ENCODE measurements at regions not wholly inside any gene's neighbourhood (a gene's known extent, or its start where the extent isn't known, plus 50 kb on each side); places are given as distances from the start of the nearest gene placed in this dataset.
A peak's percentile ranks its signal among the peaks of the same experiment; 100 is the strongest.

DNA sequence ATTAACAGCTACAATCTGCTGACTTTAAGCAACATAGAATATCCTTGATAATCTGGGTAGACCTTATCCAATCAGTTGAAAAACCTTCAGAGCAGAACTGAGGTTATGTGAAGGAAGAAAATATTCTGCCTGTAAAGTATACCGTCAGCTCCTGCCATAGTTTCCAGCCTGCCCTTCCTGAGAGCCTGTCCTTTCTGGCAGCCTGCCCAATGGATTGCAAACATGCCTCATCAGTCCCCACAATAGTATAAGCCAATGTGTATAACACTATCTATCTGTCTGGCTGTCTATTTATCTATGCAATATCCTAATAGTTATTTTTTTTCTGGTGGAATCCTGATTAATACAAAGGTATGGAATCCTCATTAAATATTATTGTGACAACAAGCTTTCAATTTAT, 489.2 kb upstream of the KCND2 start:
- intact Hi-C loops (cut with DNase I), result no loop called here
- Histone ChIP-seq H3K9me3 (no peaks in the 10 kb centered on the region), H3K27me3 (no peaks in the 10 kb centered on the region), H3K36me3 (no peaks in the 10 kb centered on the region), H3K4me3 (no peak overlapping the region), H3K4me1 (no peaks in the 10 kb centered on the region), H3K27ac (no peak overlapping the region)
- DNase-seq, result no peak
- TF ChIP-seq, protein P1, sequence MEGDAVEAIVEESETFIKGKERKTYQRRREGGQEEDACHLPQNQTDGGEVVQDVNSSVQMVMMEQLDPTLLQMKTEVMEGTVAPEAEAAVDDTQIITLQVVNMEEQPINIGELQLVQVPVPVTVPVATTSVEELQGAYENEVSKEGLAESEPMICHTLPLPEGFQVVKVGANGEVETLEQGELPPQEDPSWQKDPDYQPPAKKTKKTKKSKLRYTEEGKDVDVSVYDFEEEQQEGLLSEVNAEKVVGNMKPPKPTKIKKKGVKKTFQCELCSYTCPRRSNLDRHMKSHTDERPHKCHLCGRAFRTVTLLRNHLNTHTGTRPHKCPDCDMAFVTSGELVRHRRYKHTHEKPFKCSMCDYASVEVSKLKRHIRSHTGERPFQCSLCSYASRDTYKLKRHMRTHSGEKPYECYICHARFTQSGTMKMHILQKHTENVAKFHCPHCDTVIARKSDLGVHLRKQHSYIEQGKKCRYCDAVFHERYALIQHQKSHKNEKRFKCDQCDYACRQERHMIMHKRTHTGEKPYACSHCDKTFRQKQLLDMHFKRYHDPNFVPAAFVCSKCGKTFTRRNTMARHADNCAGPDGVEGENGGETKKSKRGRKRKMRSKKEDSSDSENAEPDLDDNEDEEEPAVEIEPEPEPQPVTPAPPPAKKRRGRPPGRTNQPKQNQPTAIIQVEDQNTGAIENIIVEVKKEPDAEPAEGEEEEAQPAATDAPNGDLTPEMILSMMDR (IDR thresholded peaks at IDR 0.05), result no peak
- ATAC-seq, result no peak

DNA sequence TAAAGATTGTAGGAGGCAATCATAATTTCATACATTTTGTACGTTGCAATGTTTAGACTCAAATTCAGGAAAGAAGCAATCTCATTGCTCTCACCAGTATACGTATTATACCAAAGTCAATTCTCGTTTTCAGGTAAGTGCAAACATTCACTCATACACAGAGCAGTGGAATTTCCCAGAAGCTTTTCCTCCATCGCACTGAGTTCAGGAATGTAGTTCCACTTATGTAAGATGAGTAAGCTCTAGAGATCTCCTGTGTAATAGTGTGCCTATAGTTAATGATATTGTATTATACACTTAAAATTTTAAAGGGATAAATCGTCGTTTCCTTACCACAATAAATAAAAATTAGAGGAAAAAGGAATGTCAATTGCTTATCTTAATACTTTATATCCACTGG, 470.8 kb upstream of the KCND2 start:
- peak; percentile 16 for ATAC-seq
- Histone ChIP-seq H3K9me3 (no peaks in the 10 kb centered on the region), H3K27ac (no peak overlapping the region), H3K36me3 (no peaks in the 10 kb centered on the region), H3K4me1 (no peaks in the 10 kb centered on the region), H3K27me3 (no peaks in the 10 kb centered on the region), H3K4me3 (no peak overlapping the region)
- intact Hi-C loops (cut with DNase I), result no loop called here
- no peak for DNase-seq
- TF ChIP-seq, protein P1 (IDR thresholded peaks at IDR 0.05), result no peak

DNA sequence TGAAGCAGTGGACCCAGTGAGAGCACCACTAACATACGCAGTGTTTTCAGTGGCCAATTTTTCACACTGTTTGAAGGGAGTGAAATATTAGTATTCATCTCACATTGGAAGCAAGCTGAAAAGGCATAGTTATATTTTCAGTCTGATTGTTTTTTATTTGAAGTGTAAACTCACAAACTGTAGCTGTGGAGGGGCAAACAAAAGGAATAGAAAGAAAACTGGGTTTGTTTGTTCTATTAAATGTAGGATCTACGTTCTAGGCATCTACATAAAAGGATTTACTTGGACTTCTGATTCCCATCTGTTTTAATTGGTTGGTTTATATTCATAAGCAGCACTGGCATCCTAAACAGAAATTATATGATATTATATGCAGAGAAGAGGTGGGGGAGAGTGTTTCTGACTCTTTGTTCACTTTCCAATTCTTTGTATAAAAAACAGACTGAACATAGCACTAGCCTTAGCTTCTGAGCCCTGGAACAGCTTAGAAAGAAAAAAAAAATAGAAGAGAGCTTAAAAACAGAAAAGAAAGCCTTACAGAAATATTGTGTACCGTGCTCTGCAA, 447.8 kb upstream of the KCND2 start:
- Histone ChIP-seq H3K36me3 (no peaks in the 10 kb centered on the region), H3K9me3 (no peaks in the 10 kb centered on the region), H3K27me3 (no peaks in the 10 kb centered on the region), H3K27ac (no peak overlapping the region), H3K4me3 (no peak overlapping the region), H3K4me1 (no peaks in the 10 kb centered on the region)
- intact Hi-C loops (cut with DNase I), result no loop called here
- ATAC-seq, result no peak
- DNase-seq, result no peak
- TF ChIP-seq, protein P1 (IDR thresholded peaks at IDR 0.05), result no peak

DNA sequence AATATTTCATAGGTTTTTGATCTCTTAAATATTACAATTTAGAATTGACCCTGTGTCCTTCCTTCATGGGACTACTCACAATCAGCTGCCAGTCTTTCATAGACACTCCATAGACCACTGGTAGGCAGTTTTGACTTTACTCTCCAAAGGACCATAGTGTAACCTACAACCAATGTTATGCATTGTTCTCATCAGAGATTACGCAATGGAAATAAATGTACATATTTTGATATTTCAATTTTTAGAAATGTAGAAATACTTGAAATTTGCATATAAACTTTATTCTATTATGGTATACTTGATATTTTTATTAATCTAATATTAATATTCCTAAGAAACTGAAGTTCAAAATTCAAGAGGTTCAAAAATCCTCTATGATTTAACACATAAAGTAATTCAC, 446.4 kb upstream of the KCND2 start:
- ATAC-seq, result no peak
- intact Hi-C loops (cut with DNase I), result no loop called here

DNA sequence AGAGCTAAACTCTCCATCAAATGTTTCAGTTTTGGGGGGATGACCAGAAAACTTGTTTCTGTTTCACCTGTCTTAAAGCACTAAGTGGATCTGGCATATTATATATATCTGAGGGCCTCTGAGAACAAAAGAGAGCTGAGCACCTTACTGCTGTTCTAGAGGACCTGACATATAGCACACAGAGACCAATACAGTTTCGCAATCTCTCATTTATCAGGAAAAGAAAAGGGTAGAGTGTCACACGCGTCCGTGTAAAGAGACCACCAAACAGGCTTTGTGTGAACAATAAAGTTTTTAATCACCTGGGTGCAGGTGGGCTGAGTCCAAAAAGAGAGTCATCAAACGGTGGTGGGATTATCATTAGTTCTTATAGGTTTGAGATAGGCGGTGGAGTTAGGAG, 434.5 kb upstream of the KCND2 start:
- Histone ChIP-seq H3K9me3 (peaks cover 3% of the 10 kb centered on the region), H3K27ac (no peak overlapping the region), H3K27me3 (no peaks in the 10 kb centered on the region), H3K4me3 (no peak overlapping the region), H3K36me3 (no peaks in the 10 kb centered on the region), H3K4me1 (no peaks in the 10 kb centered on the region)
- no peak for DNase-seq
- intact Hi-C loops (cut with DNase I), result no loop called here
- TF ChIP-seq, protein P1 (IDR thresholded peaks at IDR 0.05), result no peak
- ATAC-seq, result no peak

More for the DNA sequence above, 446.4 kb upstream of the KCND2 start:
- Histone ChIP-seq H3K4me1 (no peaks in the 10 kb centered on the region), H3K27ac (no peak overlapping the region), H3K27me3 (no peaks in the 10 kb centered on the region), H3K9me3 (no peaks in the 10 kb centered on the region), H3K36me3 (no peaks in the 10 kb centered on the region), H3K4me3 (no peak overlapping the region)
- no peak for DNase-seq
- TF ChIP-seq, protein P1 (IDR thresholded peaks at IDR 0.05), result no peak

DNA sequence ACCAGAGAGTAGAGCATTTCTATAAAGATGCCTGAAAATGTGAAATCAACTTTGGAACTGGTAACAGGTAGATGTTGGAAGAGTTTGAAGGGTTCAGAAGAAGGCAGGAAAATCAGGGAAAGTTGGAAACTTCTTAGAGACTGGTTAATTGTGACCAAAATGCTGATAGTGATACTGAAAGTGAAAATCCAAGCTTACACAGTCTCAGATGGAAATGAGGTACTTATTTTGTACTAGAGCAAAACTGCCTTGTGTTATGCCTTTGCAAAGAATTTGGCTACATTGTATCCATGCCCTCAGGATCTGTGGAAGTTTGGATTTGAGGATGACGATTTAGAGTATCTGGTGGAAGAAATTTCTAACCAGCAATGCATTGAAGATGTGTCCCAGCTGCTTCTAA, 430.6 kb upstream of the KCND2 start:
- ATAC-seq (no peak), DNase-seq (no peak)
- intact Hi-C loops (cut with DNase I), result no loop called here
- Histone ChIP-seq H3K36me3 (no peaks in the 10 kb centered on the region), H3K27ac (no peak overlapping the region), H3K4me3 (no peak overlapping the region), H3K9me3 (peaks cover 3% of the 10 kb centered on the region), H3K4me1 (no peaks in the 10 kb centered on the region), H3K27me3 (no peaks in the 10 kb centered on the region)
- TF ChIP-seq, protein P1 (IDR thresholded peaks at IDR 0.05), result no peak
